ENCODE measurements at regions not wholly inside any gene's neighbourhood (a gene's known extent, or its start where the extent isn't known, plus 50 kb on each side); places are given as distances from the start of the nearest gene placed in this dataset.

GRCh38 chr6:168162366-168162765 is 83.4 kb upstream of the FRMD1 start:
- peak overlapping the region in 1 of 2 experiments; percentile 50 for H3K18ac ChIP-seq (ENCODE audit: low read depth in 1 of 2, low read length in 2 of 2)
- no peak overlapping the region for H3K4me2 ChIP-seq (ENCODE audit: low read length, poor library complexity, severe bottlenecking)
- no peak overlapping the region for H4K91ac ChIP-seq (ENCODE audit: low read length)
- H4K8ac ChIP-seq (ENCODE audit: low read length): no peak overlapping the region
- H3K4ac ChIP-seq (ENCODE audit: low read depth in 1 of 2, low read length in 2 of 2): no peak overlapping the region
- H2BK5ac ChIP-seq (ENCODE audit: low read depth, low read length, poor library complexity, severe bottlenecking): no peak overlapping the region
- H3K4me1 ChIP-seq (ENCODE audit: control insufficient read depth, insufficient read depth, low read depth, low read length): peaks cover 16% of the 10 kb centered on the region
- no peak overlapping the region for H3K4me3 ChIP-seq (ENCODE audit: insufficient read depth in 1 of 2, low read depth in 1 of 2, low read length in 2 of 2)
- no peaks in the 10 kb centered on the region for H3K79me1 ChIP-seq (replicated peaks; ENCODE audit: low read length, poor library complexity, severe bottlenecking)
- no peak overlapping the region for H2BK120ac ChIP-seq (ENCODE audit: low read depth, low read length)
- no peak overlapping the region for H3K27ac ChIP-seq (ENCODE audit: low read length, poor library complexity, severe bottlenecking)
- H2AK5ac ChIP-seq (ENCODE audit: low read length, severe bottlenecking): no peak overlapping the region
- H3K9ac ChIP-seq (ENCODE audit: low read length): no peak overlapping the region
- H2BK15ac ChIP-seq (ENCODE audit: low read depth, poor library complexity, severe bottlenecking): no peak overlapping the region
- peak overlapping the region; percentile 50 to 84 for H2BK12ac ChIP-seq (ENCODE audit: low read length in 2 of 2)
- H2AFZ ChIP-seq (ENCODE audit: low read depth, low read length): no peak overlapping the region
- no peak for DNase-seq
- 94% methylated on average over 6 of the region's 6 CpGs for WGBS
- peak overlapping the region in 1 of 2 experiments; percentile 41 for H3K23ac ChIP-seq (ENCODE audit: low read length in 2 of 2)
- H3K14ac ChIP-seq (ENCODE audit: low read length in 2 of 2): peak overlapping the region in 1 of 2 experiments; percentile 74
- peaks cover 0 to 11% of the 10 kb centered on the region in 2 experiments for H3K27me3 ChIP-seq (ENCODE audit: control insufficient read depth in 1 of 2, insufficient read depth in 1 of 2, low read length in 2 of 2)
- H3K36me3 ChIP-seq (ENCODE audit: control insufficient read depth in 1 of 2, insufficient read depth in 2 of 2, low read depth in 1 of 2, low read length in 2 of 2): no peaks in the 10 kb centered on the region
- H3K9me3 ChIP-seq (ENCODE audit: control insufficient read depth, low read length): no peaks in the 10 kb centered on the region

GRCh38 chr6:168161371-168161750 is 82.3 kb upstream of the FRMD1 start:
- no peak overlapping the region for H3K9ac ChIP-seq (ENCODE audit: low read length)
- no peaks in the 10 kb centered on the region for H3K36me3 ChIP-seq (ENCODE audit: control insufficient read depth in 1 of 2, insufficient read depth in 2 of 2, low read depth in 1 of 2, low read length in 2 of 2)
- no peak overlapping the region for H2BK5ac ChIP-seq (ENCODE audit: low read depth, low read length, poor library complexity, severe bottlenecking)
- WGBS: 97% methylated on average over 16 of the region's 16 CpGs
- no peak overlapping the region for H2AFZ ChIP-seq (ENCODE audit: low read depth, low read length)
- H3K4me3 ChIP-seq (ENCODE audit: insufficient read depth in 1 of 2, low read depth in 1 of 2, low read length in 2 of 2): no peak overlapping the region
- H3K23ac ChIP-seq (ENCODE audit: low read length in 2 of 2): no peak overlapping the region
- peak overlapping the region; percentile 10 for H2AK5ac ChIP-seq (ENCODE audit: low read length, severe bottlenecking)
- H4K91ac ChIP-seq (ENCODE audit: low read length): peak overlapping the region; percentile 80
- peak overlapping the region in 1 of 2 experiments; percentile 29 for H3K4ac ChIP-seq (ENCODE audit: low read depth in 1 of 2, low read length in 2 of 2)
- H3K9me3 ChIP-seq (ENCODE audit: control insufficient read depth, low read length): no peaks in the 10 kb centered on the region
- peaks cover 22% of the 10 kb centered on the region for H3K4me1 ChIP-seq (ENCODE audit: control insufficient read depth, insufficient read depth, low read depth, low read length)
- peak overlapping the region; percentile 8 to 40 for H2BK12ac ChIP-seq (ENCODE audit: low read length in 2 of 2)
- H2BK120ac ChIP-seq (ENCODE audit: low read depth, low read length): no peak overlapping the region
- H3K14ac ChIP-seq (ENCODE audit: low read length in 2 of 2): no peak overlapping the region
- H3K79me1 ChIP-seq (replicated peaks; ENCODE audit: low read length, poor library complexity, severe bottlenecking): no peaks in the 10 kb centered on the region
- peak overlapping the region; percentile 78 for H2BK15ac ChIP-seq (ENCODE audit: low read depth, poor library complexity, severe bottlenecking)
- H3K27ac ChIP-seq (ENCODE audit: low read length, poor library complexity, severe bottlenecking): no peak overlapping the region
- peak overlapping the region; percentile 47 for H4K8ac ChIP-seq (ENCODE audit: low read length)
- H3K27me3 ChIP-seq (ENCODE audit: control insufficient read depth in 1 of 2, insufficient read depth in 1 of 2, low read length in 2 of 2): peaks cover 0 to 11% of the 10 kb centered on the region in 2 experiments
- no peak overlapping the region for H3K4me2 ChIP-seq (ENCODE audit: low read length, poor library complexity, severe bottlenecking)
- H3K18ac ChIP-seq (ENCODE audit: low read depth in 1 of 2, low read length in 2 of 2): peak overlapping the region in 1 of 2 experiments; percentile 49
- no peak for DNase-seq

DNA sequence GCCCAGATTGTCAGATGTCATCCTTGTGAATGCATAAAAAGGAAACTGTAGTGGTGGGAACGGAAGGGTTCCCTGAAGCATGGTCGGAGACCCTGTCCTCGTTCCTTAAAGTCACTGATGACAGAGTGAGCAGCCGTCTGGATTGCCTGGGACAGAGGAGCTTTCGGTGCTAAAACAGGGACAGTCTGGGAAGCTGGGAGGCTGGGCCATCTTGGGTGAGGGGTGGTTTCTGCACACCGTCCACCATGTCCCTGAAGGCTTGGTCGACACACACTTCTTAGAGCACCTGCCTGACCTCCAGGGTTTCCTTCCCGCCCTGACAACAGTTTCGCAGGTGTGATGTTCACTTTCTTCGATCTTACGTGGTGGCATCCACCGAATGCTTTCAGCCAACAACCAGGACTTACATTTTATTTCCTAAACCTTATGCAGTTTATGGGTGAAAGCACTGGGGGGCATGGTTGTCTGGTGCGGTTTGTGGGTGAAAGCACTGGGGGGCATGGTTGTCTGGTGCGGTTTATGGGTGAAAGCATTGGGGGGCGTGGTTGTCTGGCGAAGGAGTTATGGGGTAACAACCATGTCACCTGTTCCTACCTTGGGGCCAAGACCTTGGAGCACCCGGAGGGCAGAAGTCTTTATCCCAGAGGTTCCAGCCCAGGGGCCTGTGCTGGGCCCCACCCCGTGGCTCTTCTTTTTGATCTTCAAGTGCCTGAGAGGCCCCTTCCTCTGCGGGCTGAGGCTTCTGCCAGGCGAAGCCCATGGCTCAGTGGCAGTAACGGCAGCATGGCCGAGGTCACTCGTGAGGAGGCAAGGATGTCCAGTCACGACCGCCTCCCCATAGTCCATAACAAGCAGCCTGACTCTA is 81.7 kb upstream of the FRMD1 start:
- H3K4me3 ChIP-seq (ENCODE audit: insufficient read depth in 1 of 2, low read depth in 1 of 2, low read length in 2 of 2): no peak overlapping the region
- H3K27me3 ChIP-seq (ENCODE audit: control insufficient read depth in 1 of 2, insufficient read depth in 1 of 2, low read length in 2 of 2): peaks cover 0 to 11% of the 10 kb centered on the region in 2 experiments
- no peak overlapping the region for H3K14ac ChIP-seq (ENCODE audit: low read length in 2 of 2)
- H3K79me1 ChIP-seq (replicated peaks; ENCODE audit: low read length, poor library complexity, severe bottlenecking): no peaks in the 10 kb centered on the region
- WGBS: 94% methylated on average over 25 of the region's 25 CpGs
- no peak for DNase-seq
- H3K9ac ChIP-seq (ENCODE audit: low read length): no peak overlapping the region
- peaks cover 27% of the 10 kb centered on the region for H3K4me1 ChIP-seq (ENCODE audit: control insufficient read depth, insufficient read depth, low read depth, low read length)
- no peak overlapping the region for H2BK120ac ChIP-seq (ENCODE audit: low read depth, low read length)
- H3K27ac ChIP-seq (ENCODE audit: low read length, poor library complexity, severe bottlenecking): no peak overlapping the region
- H3K4ac ChIP-seq (ENCODE audit: low read depth in 1 of 2, low read length in 2 of 2): no peak overlapping the region
- no peaks in the 10 kb centered on the region for H3K9me3 ChIP-seq (ENCODE audit: control insufficient read depth, low read length)
- no peak overlapping the region for H2BK5ac ChIP-seq (ENCODE audit: low read depth, low read length, poor library complexity, severe bottlenecking)
- H3K36me3 ChIP-seq (ENCODE audit: control insufficient read depth in 1 of 2, insufficient read depth in 2 of 2, low read depth in 1 of 2, low read length in 2 of 2): no peaks in the 10 kb centered on the region
- peak overlapping the region in 1 of 2 experiments; percentile 35 for H3K18ac ChIP-seq (ENCODE audit: low read depth in 1 of 2, low read length in 2 of 2)
- H2AK5ac ChIP-seq (ENCODE audit: low read length, severe bottlenecking): peak overlapping the region; percentile 10
- peak overlapping the region; percentile 80 for H4K91ac ChIP-seq (ENCODE audit: low read length)
- H2BK15ac ChIP-seq (ENCODE audit: low read depth, poor library complexity, severe bottlenecking): peak overlapping the region; percentile 78
- no peak overlapping the region for H3K4me2 ChIP-seq (ENCODE audit: low read length, poor library complexity, severe bottlenecking)
- peak overlapping the region; percentile 47 for H4K8ac ChIP-seq (ENCODE audit: low read length)
- H2AFZ ChIP-seq (ENCODE audit: low read depth, low read length): no peak overlapping the region
- H2BK12ac ChIP-seq (ENCODE audit: low read length in 2 of 2): peak overlapping the region; percentile 8 to 40
- H3K23ac ChIP-seq (ENCODE audit: low read length in 2 of 2): no peak overlapping the region

GRCh38 chr6:168159506-168159905 is 80.5 kb upstream of the FRMD1 start:
- no peaks in the 10 kb centered on the region for H3K79me1 ChIP-seq (replicated peaks; ENCODE audit: low read length, poor library complexity, severe bottlenecking)
- H2AK5ac ChIP-seq (ENCODE audit: low read length, severe bottlenecking): no peak overlapping the region
- H3K4me3 ChIP-seq (ENCODE audit: insufficient read depth in 1 of 2, low read depth in 1 of 2, low read length in 2 of 2): no peak overlapping the region
- no peak overlapping the region for H3K23ac ChIP-seq (ENCODE audit: low read length in 2 of 2)
- no peak overlapping the region for H3K4ac ChIP-seq (ENCODE audit: low read depth in 1 of 2, low read length in 2 of 2)
- peak overlapping the region in 1 of 2 experiments; percentile 28 for H3K18ac ChIP-seq (ENCODE audit: low read depth in 1 of 2, low read length in 2 of 2)
- 89% methylated on average over 8 of the region's 8 CpGs for WGBS
- peaks cover 31% of the 10 kb centered on the region for H3K4me1 ChIP-seq (ENCODE audit: control insufficient read depth, insufficient read depth, low read depth, low read length)
- no peak overlapping the region for H3K9ac ChIP-seq (ENCODE audit: low read length)
- H3K27ac ChIP-seq (ENCODE audit: low read length, poor library complexity, severe bottlenecking): no peak overlapping the region
- H3K14ac ChIP-seq (ENCODE audit: low read length in 2 of 2): no peak overlapping the region
- H3K4me2 ChIP-seq (ENCODE audit: low read length, poor library complexity, severe bottlenecking): no peak overlapping the region
- no peak for DNase-seq
- H2BK12ac ChIP-seq (ENCODE audit: low read length in 2 of 2): peak overlapping the region in 1 of 2 experiments; percentile 21
- peaks cover 0 to 9% of the 10 kb centered on the region in 2 experiments for H3K27me3 ChIP-seq (ENCODE audit: control insufficient read depth in 1 of 2, insufficient read depth in 1 of 2, low read length in 2 of 2)
- H2BK5ac ChIP-seq (ENCODE audit: low read depth, low read length, poor library complexity, severe bottlenecking): no peak overlapping the region
- H3K36me3 ChIP-seq (ENCODE audit: control insufficient read depth in 1 of 2, insufficient read depth in 2 of 2, low read depth in 1 of 2, low read length in 2 of 2): no peaks in the 10 kb centered on the region
- H4K8ac ChIP-seq (ENCODE audit: low read length): no peak overlapping the region
- no peaks in the 10 kb centered on the region for H3K9me3 ChIP-seq (ENCODE audit: control insufficient read depth, low read length)
- no peak overlapping the region for H2BK120ac ChIP-seq (ENCODE audit: low read depth, low read length)
- no peak overlapping the region for H2BK15ac ChIP-seq (ENCODE audit: low read depth, poor library complexity, severe bottlenecking)
- H2AFZ ChIP-seq (ENCODE audit: low read depth, low read length): no peak overlapping the region
- no peak overlapping the region for H4K91ac ChIP-seq (ENCODE audit: low read length)
